Testis (tissue), 2 donors: ENCODE measurements at regions not wholly inside any gene's neighbourhood (a gene's known extent, or its start where the extent isn't known, plus 50 kb on each side); places are given as distances from the start of the nearest gene placed in this dataset.

Experiments
- CTCF ChIP-seq, 3 experiments: fragments of 450-650 bp in 2 of 3; fragments of 200-600 bp in 1 of 3; sonication (generic) in 1 of 3; IDR thresholded peaks; one replicate each; pipeline ENCODE4 v1.5.1; 2016 to 2019; ENCODE audit warnings: antibody characterized with exemption in 3 of 3, mild to moderate bottlenecking in 2 of 3, moderate library complexity in 1 of 3
- POLR2A ChIP-seq: fragments of 450-650 bp; IDR thresholded peaks from one replicate; pipeline ENCODE4 v1.6.1; 2017; ENCODE audit warnings: antibody characterized with exemption, mild to moderate bottlenecking, moderate library complexity

GRCh38 chr2:195470622-195471021 is 186.4 kb upstream of the SLC39A10 start:
- TF ChIP-seq CTCF (IDR thresholded peaks at IDR 0.05) (no peak), POLR2A (no peak)
